Prostate gland (tissue), 2 donors: ENCODE measurements at regions not wholly inside any gene's neighbourhood (a gene's known extent, or its start where the extent isn't known, plus 50 kb on each side); places are given as distances from the start of the nearest gene placed in this dataset.

Experiments
- POLR2A ChIP-seq: fragments of 450-650 bp; IDR thresholded peaks from one replicate; pipeline ENCODE4 v1.6.1; 2016; ENCODE audit warnings: antibody characterized with exemption, mild to moderate bottlenecking
- POLR2AphosphoS5 ChIP-seq: sonication (generic); formaldehyde crosslinking; IDR thresholded peaks from one replicate; pipeline ENCODE4 v1.6.1; 2017; ENCODE audit warnings: antibody characterized with exemption
- TF ChIP-seq, protein P1 (sequence below), 4 experiments: fragments of 200-600 bp in 2 of 4; fragments of 450-650 bp in 2 of 4; sonication (generic) in 2 of 4; IDR thresholded peaks; 1 replicate in 3 of 4; 2 replicates in 1 of 4; pipeline ENCODE4 v1.5.1; 2016 to 2019; ENCODE audit warnings: antibody characterized with exemption in 4 of 4, mild to moderate bottlenecking in 2 of 4, moderate library complexity in 2 of 4

DNA sequence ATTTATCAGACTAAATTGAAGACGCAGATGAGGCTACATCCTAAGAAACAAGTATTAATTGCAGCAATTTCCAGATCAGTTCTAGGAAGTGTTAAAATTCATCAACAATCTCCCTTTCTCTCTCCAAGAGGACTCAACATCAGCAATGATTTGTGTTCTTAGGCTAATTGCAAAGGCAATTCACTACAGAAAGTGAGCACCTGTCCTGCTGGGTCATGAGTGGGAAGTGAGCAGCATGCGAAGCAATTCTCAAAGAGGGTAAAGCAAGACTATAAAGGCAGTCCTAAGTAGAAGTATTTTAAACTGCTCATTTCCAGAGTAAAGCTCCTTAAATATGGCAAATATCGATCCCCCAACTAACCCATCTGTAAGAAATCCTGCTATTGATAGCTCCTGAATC is 1191.0 kb upstream of the ALCAM start:
- TF ChIP-seq POLR2AphosphoS5 = no peak
- TF ChIP-seq, protein P1, sequence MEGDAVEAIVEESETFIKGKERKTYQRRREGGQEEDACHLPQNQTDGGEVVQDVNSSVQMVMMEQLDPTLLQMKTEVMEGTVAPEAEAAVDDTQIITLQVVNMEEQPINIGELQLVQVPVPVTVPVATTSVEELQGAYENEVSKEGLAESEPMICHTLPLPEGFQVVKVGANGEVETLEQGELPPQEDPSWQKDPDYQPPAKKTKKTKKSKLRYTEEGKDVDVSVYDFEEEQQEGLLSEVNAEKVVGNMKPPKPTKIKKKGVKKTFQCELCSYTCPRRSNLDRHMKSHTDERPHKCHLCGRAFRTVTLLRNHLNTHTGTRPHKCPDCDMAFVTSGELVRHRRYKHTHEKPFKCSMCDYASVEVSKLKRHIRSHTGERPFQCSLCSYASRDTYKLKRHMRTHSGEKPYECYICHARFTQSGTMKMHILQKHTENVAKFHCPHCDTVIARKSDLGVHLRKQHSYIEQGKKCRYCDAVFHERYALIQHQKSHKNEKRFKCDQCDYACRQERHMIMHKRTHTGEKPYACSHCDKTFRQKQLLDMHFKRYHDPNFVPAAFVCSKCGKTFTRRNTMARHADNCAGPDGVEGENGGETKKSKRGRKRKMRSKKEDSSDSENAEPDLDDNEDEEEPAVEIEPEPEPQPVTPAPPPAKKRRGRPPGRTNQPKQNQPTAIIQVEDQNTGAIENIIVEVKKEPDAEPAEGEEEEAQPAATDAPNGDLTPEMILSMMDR (IDR thresholded peaks at IDR 0.05) = no peak
- no peak for TF ChIP-seq POLR2A
